ENCODE measurements at regions not wholly inside any gene's neighbourhood (a gene's known extent, or its start where the extent isn't known, plus 50 kb on each side); places are given as distances from the start of the nearest gene placed in this dataset.

DNA sequence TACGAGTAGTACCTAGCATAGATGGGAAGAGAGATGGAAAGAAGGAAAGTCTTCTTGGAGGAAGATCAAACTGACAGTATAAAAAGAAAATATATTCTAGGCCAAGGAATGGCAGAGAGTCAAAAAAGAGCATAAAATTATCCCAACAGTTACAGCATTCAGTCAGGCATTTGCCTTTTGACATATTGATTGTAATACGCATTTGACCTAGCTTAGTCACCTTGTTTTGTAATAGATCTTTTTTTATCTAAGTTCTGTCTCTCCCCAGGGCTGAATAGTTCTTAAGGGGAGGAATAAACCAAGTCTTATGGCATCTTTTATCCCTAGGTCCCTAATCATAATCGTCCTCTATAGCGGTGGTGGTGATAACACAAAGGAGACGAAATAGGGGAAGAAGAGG, 657.3 kb upstream of the PIK3C3 start:
- H3K36me3 ChIP-seq (ENCODE audit: control insufficient read depth, insufficient read depth, low read length) = no peaks in the 10 kb centered on the region
- DNase-seq (ENCODE audit: low read depth) = no peak
- no peak overlapping the region for H3K4me3 ChIP-seq (ENCODE audit: low read depth, low read length)
- no peak for TF ChIP-seq CTCF (IDR thresholded peaks at IDR 0.05; ENCODE audit: insufficient read depth, low read length, severe bottlenecking)
- H3K27me3 ChIP-seq (ENCODE audit: control insufficient read depth, insufficient read depth, low read length) = no peaks in the 10 kb centered on the region
- no peak for FAIRE-seq

DNA sequence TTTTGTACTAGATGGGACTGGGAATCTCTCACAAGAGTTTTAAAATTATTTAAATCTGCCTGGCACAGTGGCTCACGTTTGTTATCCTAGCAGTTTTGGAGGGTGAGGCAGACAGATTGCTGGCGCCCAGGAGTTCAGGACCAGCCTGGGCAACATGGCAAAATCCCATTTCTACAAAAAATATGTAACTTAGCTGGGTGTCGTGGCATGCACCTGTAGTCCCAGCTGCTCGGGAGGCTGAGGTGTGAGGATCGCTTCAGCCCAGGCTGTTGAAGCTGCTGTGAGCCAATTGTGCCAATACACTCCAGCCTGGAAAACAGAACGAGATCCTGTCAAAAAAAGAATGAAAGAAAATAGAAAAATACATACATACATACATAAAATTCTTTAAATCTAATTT, 685.7 kb upstream of the PIK3C3 start:
- DNase-seq (ENCODE audit: low read depth) = no peak
- no peak for FAIRE-seq
- Histone ChIP-seq H3K27me3 (ENCODE audit: control insufficient read depth, insufficient read depth, low read length) (no peaks in the 10 kb centered on the region), H3K4me3 (ENCODE audit: low read depth, low read length) (no peak overlapping the region), H3K36me3 (ENCODE audit: control insufficient read depth, insufficient read depth, low read length) (no peaks in the 10 kb centered on the region)
- no peak for TF ChIP-seq CTCF (IDR thresholded peaks at IDR 0.05; ENCODE audit: insufficient read depth, low read length, severe bottlenecking)

DNA sequence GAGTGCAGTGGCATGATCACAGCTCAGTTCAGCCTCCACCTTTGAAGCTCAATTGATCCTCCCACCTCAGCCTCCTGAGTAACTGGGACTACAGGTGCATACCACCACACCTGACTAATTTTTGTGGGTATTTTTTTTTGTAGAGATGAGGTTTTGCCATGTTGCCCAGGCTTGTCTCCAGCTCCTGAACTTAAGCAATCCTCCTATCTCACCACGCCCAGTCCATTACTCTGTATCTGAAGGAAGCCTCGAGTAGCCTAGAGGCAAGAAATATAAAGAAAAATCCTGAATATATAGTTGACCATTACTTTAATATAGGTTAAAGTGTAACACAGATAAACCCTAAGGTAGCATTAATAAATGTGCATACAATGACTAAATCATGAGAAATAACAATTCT, 686.8 kb upstream of the PIK3C3 start:
- Histone ChIP-seq H3K36me3 (ENCODE audit: control insufficient read depth, insufficient read depth, low read length) (no peaks in the 10 kb centered on the region), H3K4me3 (ENCODE audit: low read depth, low read length) (no peak overlapping the region), H3K27me3 (ENCODE audit: control insufficient read depth, insufficient read depth, low read length) (no peaks in the 10 kb centered on the region)
- peak; percentile 85 for DNase-seq (ENCODE audit: low read depth)
- FAIRE-seq = no peak
- no peak for TF ChIP-seq CTCF (IDR thresholded peaks at IDR 0.05; ENCODE audit: insufficient read depth, low read length, severe bottlenecking)

DNA sequence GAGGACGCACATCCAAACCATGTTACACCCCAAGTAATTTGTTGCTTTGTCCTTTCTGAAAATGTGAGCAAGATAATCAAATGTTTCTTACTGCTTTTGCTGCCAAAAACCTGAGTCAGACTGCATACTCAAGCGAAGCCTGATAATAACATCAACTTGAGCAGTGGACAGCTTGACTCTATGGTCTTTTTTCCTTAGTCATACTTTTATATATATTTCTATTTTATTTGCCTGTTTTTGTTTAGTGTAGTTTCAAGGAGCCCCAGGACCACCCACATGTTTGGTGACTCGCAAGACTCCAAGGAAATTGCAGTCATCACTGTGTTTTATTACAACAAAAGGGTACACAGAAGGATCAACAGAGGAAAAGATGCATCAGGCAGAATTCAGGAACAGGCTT, 688.4 kb upstream of the PIK3C3 start:
- peak; percentile 33 for DNase-seq (ENCODE audit: low read depth)
- no peaks in the 10 kb centered on the region for H3K27me3 ChIP-seq (ENCODE audit: control insufficient read depth, insufficient read depth, low read length)
- no peak overlapping the region for H3K4me3 ChIP-seq (ENCODE audit: low read depth, low read length)
- FAIRE-seq = no peak
- H3K36me3 ChIP-seq (ENCODE audit: control insufficient read depth, insufficient read depth, low read length) = no peaks in the 10 kb centered on the region
- TF ChIP-seq CTCF (IDR thresholded peaks at IDR 0.05; ENCODE audit: insufficient read depth, low read length, severe bottlenecking) = no peak

GRCh38 chr18:41266204-41266603, 688.8 kb upstream of the PIK3C3 start:
- TF ChIP-seq CTCF (IDR thresholded peaks at IDR 0.05; ENCODE audit: insufficient read depth, low read length, severe bottlenecking) = no peak
- no peak for DNase-seq (ENCODE audit: low read depth)

DNA sequence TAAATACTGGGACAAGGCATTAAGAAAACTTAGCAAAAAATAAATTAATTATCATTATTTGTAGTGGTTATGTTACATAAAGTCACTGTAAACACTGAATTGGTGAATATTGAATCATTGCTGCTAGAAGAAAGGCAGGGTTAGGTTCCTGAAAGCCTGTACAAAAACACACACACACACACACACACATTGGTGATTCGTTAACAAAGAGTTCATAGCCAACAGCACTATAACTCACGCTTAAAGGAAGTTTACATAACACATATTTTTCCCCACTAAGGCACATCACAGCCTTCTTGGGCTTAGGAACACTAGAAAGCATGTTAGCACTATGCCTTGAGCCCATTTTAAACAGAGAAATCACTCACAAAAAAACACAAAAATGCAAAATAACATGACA, 690.0 kb upstream of the PIK3C3 start:
- peak; percentile 72 for DNase-seq (ENCODE audit: low read depth)
- H3K36me3 ChIP-seq (ENCODE audit: control insufficient read depth, insufficient read depth, low read length) = no peaks in the 10 kb centered on the region
- no peak for FAIRE-seq
- no peaks in the 10 kb centered on the region for H3K27me3 ChIP-seq (ENCODE audit: control insufficient read depth, insufficient read depth, low read length)
- TF ChIP-seq CTCF (IDR thresholded peaks at IDR 0.05; ENCODE audit: insufficient read depth, low read length, severe bottlenecking) = no peak
- no peak overlapping the region for H3K4me3 ChIP-seq (ENCODE audit: low read depth, low read length)

More at GRCh38 chr18:41266204-41266603, 688.8 kb upstream of the PIK3C3 start:
- Histone ChIP-seq H3K36me3 (ENCODE audit: control insufficient read depth, insufficient read depth, low read length) (no peaks in the 10 kb centered on the region), H3K27me3 (ENCODE audit: control insufficient read depth, insufficient read depth, low read length) (no peaks in the 10 kb centered on the region), H3K4me3 (ENCODE audit: low read depth, low read length) (no peak overlapping the region)
- FAIRE-seq = no peak

Measured in bronchial epithelial cell (primary cell).